B cell (primary cell): ENCODE measurements at regions not wholly inside any gene's neighbourhood (a gene's known extent, or its start where the extent isn't known, plus 50 kb on each side); places are given as distances from the start of the nearest gene placed in this dataset.

ENCODE experiments used
- ATAC-seq: fragments of 200-7000 bp; cut with Tn5 transposase; one replicate; pipeline ENCODE4 v1.10.0; 2021; ENCODE audit warnings: low read depth, mild to moderate bottlenecking, moderate number of reproducible peaks, moderate library complexity
- CTCF ChIA-PET: fragments of 350-600 bp; sonication (Branson Sonifier 250); formaldehyde crosslinking; loops from one replicate; lab custom pipeline; 2021; ENCODE audit warnings: antibody characterized with exemption, inconsistent platforms; lab: Charles Lee
- POLR2A ChIA-PET: fragments of 350-600 bp; sonication (Branson Sonifier 250); formaldehyde crosslinking; loops from one replicate; lab custom pipeline; 2021; ENCODE audit warnings: antibody characterized with exemption; lab: Charles Lee
- DNase-seq: peaks from one replicate; pipeline ENCODE4 v3.0.0; 2013
- H2AFZ ChIP-seq: 2 replicates; pipeline ENCODE4 v1.6.1; 2012; ENCODE audit warnings: mild to moderate bottlenecking, low read depth, low read length; ENCODE audit not compliant: insufficient read depth, poor library complexity, severe bottlenecking
- H3K27ac ChIP-seq, 2 donors: 1 replicate in 1 of 2; 2 replicates in 1 of 2; pipeline ENCODE4 v1.5.1; 2012 to 2013; ENCODE audit warnings: low read length in 2 of 2, mild to moderate bottlenecking in 2 of 2, moderate library complexity in 1 of 2
- H3K27me3 ChIP-seq, 4 experiments: fragments of 200-600 bp in 1 of 4; sonication (generic) in 1 of 4; replicated peaks in 1 of 4; 1 replicate in 2 of 4; 2 replicates in 2 of 4; pipeline versions ENCODE4 v1.6.1 to v1.7.0; 2013 to 2016; ENCODE audit warnings: low read length in 3 of 4, mild to moderate bottlenecking in 2 of 4, mixed read lengths in 1 of 4, moderate library complexity in 1 of 4; ENCODE audit not compliant: insufficient read depth in 4 of 4, control insufficient read depth in 3 of 4; ENCODE audit errors: control extremely low read depth in 1 of 4
- H3K36me3 ChIP-seq, 2 experiments: replicated peaks in 1 of 2; 1 replicate in 1 of 2; 2 replicates in 1 of 2; pipeline versions ENCODE4 v1.6.1 to v1.7.1; 2013; ENCODE audit warnings: low read length in 1 of 2; ENCODE audit not compliant: insufficient read depth in 2 of 2, control insufficient read depth in 1 of 2; ENCODE audit errors: control extremely low read depth in 1 of 2, extremely low read depth in 1 of 2
- H3K4me1 ChIP-seq, 2 donors: fragments of 200-600 bp in 1 of 2; sonication (generic) in 1 of 2; 1 replicate in 1 of 2; 2 replicates in 1 of 2; pipeline versions ENCODE4 v1.5.1 to v1.6.1; 2013 to 2017; ENCODE audit warnings: low read length in 2 of 2; ENCODE audit not compliant: control insufficient read depth in 2 of 2, insufficient read depth in 2 of 2
- H3K4me2 ChIP-seq: replicated peaks from 2 replicates; pipeline ENCODE3; 2012; ENCODE audit warnings: mild to moderate bottlenecking, low read depth, low read length; ENCODE audit not compliant: poor library complexity, severe bottlenecking
- H3K4me3 ChIP-seq, 5 experiments: fragments of 200-600 bp in 1 of 5; sonication (generic) in 1 of 5; 1 replicate in 3 of 5; 2 replicates in 2 of 5; pipeline versions ENCODE4 v1.5.1 to v1.7.0; 2011 to 2016; ENCODE audit warnings: low read length in 4 of 5, mild to moderate bottlenecking in 4 of 5, low read depth in 2 of 5, control low read depth in 1 of 5, moderate library complexity in 1 of 5; ENCODE audit not compliant: insufficient read depth in 1 of 5; ENCODE audit errors: control extremely low read depth in 1 of 5, extremely low read depth in 1 of 5
- H3K79me2 ChIP-seq: fragments of 200-600 bp; sonication (generic); one replicate; pipeline ENCODE4 v1.6.0; 2016; ENCODE audit warnings: low read length; ENCODE audit not compliant: control insufficient read depth, insufficient read depth
- H3K9ac ChIP-seq: fragments of 200-600 bp; sonication (generic); 2 replicates; pipeline ENCODE4 v1.6.1; 2017; ENCODE audit warnings: mild to moderate bottlenecking, low read length, moderate library complexity
- H3K9me3 ChIP-seq, 3 donors: one replicate each; pipeline versions ENCODE4 v1.6.1 to v1.7.1; 2013; ENCODE audit warnings: low read length in 2 of 3; ENCODE audit not compliant: control insufficient read depth in 2 of 3, insufficient read depth in 1 of 3; ENCODE audit errors: control extremely low read depth in 1 of 3
- H4K20me1 ChIP-seq: 2 replicates; pipeline ENCODE4 v1.6.0; 2012; ENCODE audit warnings: mild to moderate bottlenecking, low read length; ENCODE audit not compliant: insufficient read depth, control insufficient read depth, poor library complexity, severe bottlenecking
- H3K27ac Mint-ChIP-seq: one replicate; pipeline ENCODE4 v1.8.0; 2021; ENCODE audit warnings: mixed read lengths
- H3K27me3 Mint-ChIP-seq: one replicate; pipeline ENCODE4 v1.8.0; 2021; ENCODE audit warnings: mixed read lengths
- H3K4me1 Mint-ChIP-seq: one replicate; pipeline ENCODE4 v1.8.0; 2021; ENCODE audit warnings: mixed read lengths
- H3K4me3 Mint-ChIP-seq: one replicate; pipeline ENCODE4 v1.8.0; 2021; ENCODE audit warnings: mixed read lengths
- H3K9me3 Mint-ChIP-seq: one replicate; pipeline ENCODE4 v1.8.0; 2022; ENCODE audit warnings: mixed read lengths; ENCODE audit not compliant: insufficient read depth
- EZH2 ChIP-seq: IDR thresholded peaks from 2 replicates; pipeline ENCODE4 v1.6.1; 2012; ENCODE audit warnings: borderline replicate concordance, low read depth, mild to moderate bottlenecking, moderate library complexity, low read length; ENCODE audit not compliant: insufficient read depth, poor library complexity, severe bottlenecking
- WGBS: methylation state at CpG from one replicate; pipeline ENCODE4 v1.1.5; 2013; ENCODE audit warnings: missing lambda C conversion rate; ENCODE audit not compliant: insufficient coverage; 5-methylcytosine and 5-hydroxymethylcytosine counted together
- intact Hi-C: fragments of 100-400 bp; cut with micrococcal nuclease; formaldehyde crosslinking; loops from one replicate; pipeline ENCODE4 v1.10.0; 2022
- TF ChIP-seq, protein P1 (sequence below): fragments of 200-600 bp; IDR thresholded peaks from one replicate; pipeline ENCODE4 v1.8.0; 2022; ENCODE audit warnings: antibody characterized with exemption, mild to moderate bottlenecking

DNA sequence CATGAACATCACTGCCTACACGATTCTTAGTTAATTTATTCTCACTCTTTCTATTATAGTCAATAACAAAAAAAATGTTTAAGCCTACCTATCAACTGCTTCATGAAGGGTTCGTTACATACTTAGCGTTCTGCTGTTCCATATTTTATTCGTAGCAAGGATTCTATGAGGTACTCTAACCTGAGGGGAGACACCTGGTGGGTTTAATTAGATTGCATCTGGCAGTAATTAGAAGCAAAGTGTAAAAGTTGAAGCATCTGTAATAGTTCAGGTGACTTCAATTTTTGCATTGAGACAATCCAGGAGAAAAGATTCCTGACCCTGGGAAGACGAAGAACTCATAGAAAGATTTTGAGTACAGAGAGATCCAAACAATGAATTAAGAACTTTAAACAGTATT lies 1655.8 kb upstream of the TENM3 start:
- Histone ChIP-seq H3K27me3 (no peaks in the 10 kb centered on the region), H3K4me3 (no peak overlapping the region), H3K9ac (no peak overlapping the region), H3K27ac (no peak overlapping the region), H3K9me3 (peaks cover 0 to 5% (median 0%) of the 10 kb centered on the region in 3 donors), H3K4me2 (no peak overlapping the region), H2AFZ (no peak overlapping the region), H3K4me1 (no peaks in the 10 kb centered on the region), H4K20me1 (no peaks in the 10 kb centered on the region), H3K79me2 (no peaks in the 10 kb centered on the region), H3K36me3 (no peaks in the 10 kb centered on the region)
- intact Hi-C loops: no loop called here
- ChIA-PET POLR2A (no interaction called here), CTCF (no interaction called here)
- no peaks in the 10 kb centered on the region for H3K27me3 Mint-ChIP-seq
- no peaks in the 10 kb centered on the region for H3K4me1 Mint-ChIP-seq
- no peaks in the 10 kb centered on the region for H3K9me3 Mint-ChIP-seq
- no peak for DNase-seq
- no peak overlapping the region for H3K27ac Mint-ChIP-seq
- TF ChIP-seq, protein P1, sequence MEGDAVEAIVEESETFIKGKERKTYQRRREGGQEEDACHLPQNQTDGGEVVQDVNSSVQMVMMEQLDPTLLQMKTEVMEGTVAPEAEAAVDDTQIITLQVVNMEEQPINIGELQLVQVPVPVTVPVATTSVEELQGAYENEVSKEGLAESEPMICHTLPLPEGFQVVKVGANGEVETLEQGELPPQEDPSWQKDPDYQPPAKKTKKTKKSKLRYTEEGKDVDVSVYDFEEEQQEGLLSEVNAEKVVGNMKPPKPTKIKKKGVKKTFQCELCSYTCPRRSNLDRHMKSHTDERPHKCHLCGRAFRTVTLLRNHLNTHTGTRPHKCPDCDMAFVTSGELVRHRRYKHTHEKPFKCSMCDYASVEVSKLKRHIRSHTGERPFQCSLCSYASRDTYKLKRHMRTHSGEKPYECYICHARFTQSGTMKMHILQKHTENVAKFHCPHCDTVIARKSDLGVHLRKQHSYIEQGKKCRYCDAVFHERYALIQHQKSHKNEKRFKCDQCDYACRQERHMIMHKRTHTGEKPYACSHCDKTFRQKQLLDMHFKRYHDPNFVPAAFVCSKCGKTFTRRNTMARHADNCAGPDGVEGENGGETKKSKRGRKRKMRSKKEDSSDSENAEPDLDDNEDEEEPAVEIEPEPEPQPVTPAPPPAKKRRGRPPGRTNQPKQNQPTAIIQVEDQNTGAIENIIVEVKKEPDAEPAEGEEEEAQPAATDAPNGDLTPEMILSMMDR: no peak
- TF ChIP-seq EZH2: no peak
- H3K4me3 Mint-ChIP-seq: no peak overlapping the region
- no peak for ATAC-seq
- whole genome bisulfite sequencing: no CpG with 5 or more reads among the region's 5 CpGs

DNA sequence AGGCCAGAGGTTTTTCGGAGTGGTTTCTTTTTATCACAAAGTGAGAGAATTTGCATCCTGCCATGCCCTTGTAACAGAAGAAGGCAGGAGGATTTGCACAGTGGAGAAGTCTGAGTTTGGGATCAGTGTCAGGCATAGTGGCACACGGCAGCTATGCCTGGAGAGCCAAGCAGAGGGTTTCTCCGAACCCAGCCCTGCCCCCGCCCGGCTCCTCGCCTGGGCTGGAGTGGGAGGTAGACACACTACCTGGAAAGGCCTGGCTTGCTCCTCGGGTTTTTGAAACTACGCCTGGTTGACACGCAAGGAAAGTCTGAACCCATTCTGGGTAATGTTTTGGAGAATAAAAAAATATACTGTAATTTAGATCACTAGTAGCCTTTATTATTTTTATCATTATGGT lies 1653.6 kb upstream of the TENM3 start:
- H3K27ac Mint-ChIP-seq: no peak overlapping the region
- intact Hi-C loops: no loop called here
- no peak overlapping the region for H3K4me2 ChIP-seq

More for the DNA sequence above, 1653.6 kb upstream of the TENM3 start:
- H4K20me1 ChIP-seq: no peaks in the 10 kb centered on the region
- no peaks in the 10 kb centered on the region for H3K4me1 ChIP-seq
- no peaks in the 10 kb centered on the region for H3K36me3 ChIP-seq
- no peak for ATAC-seq
- WGBS: 95% methylated on average over 2 of the region's 9 CpGs
- H3K27me3 Mint-ChIP-seq: no peaks in the 10 kb centered on the region
- no peak for DNase-seq
- TF ChIP-seq, protein P1: no peak
- TF ChIP-seq EZH2: no peak
- H3K4me3 ChIP-seq: no peak overlapping the region
- H3K79me2 ChIP-seq: no peaks in the 10 kb centered on the region
- H3K9me3 ChIP-seq: peaks cover 0 to 5% (median 0%) of the 10 kb centered on the region in 3 donors
- ChIA-PET CTCF (no interaction called here), POLR2A (no interaction called here)
- no peak overlapping the region for H2AFZ ChIP-seq
- H3K9ac ChIP-seq: no peak overlapping the region
- no peak overlapping the region for H3K27ac ChIP-seq
- no peaks in the 10 kb centered on the region for H3K4me1 Mint-ChIP-seq
- H3K27me3 ChIP-seq: no peaks in the 10 kb centered on the region
- no peak overlapping the region for H3K4me3 Mint-ChIP-seq
- H3K9me3 Mint-ChIP-seq: no peaks in the 10 kb centered on the region
